ENCODE measurements at regions not wholly inside any gene's neighbourhood (a gene's known extent, or its start where the extent isn't known, plus 50 kb on each side); places are given as distances from the start of the nearest gene placed in this dataset.

DNA sequence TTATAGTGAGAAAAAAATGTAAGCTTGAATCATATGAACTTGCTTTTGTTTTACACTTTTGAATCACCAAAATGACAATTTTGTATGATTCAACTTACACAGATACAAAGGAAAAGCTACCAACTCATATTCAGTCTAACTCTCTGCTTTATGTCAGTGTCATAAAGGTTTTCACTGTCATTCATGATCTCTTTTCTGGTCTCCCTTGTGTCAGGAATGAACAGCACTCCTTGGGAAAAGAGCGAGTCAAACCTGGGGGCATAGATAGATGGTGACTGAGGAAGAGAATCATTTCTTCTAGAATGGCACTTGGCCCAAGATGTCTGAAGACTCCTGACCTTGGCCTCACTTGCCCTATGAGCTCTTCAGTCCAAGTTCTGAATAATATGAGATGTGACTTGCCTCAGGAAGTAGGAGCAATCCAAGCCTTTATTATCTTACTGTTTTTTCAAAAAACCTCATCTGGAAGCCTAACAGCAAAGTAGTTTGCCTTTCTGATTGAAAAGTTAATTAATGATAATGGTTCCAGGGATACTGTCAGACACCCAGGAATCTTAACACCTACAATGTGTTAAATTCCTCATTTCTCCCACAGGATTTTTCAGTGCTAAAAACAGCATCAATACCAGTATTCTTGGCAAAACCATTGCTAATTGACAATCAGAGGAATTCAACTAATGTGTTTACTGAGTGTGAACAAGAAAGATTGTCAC, 270.0 kb upstream of the HSF2 start:
- H3K18ac ChIP-seq (ENCODE audit: insufficient read length, low read depth, low read length): no peak overlapping the region
- no peaks in the 10 kb centered on the region for H3K23me2 ChIP-seq (ENCODE audit: insufficient read length, low read depth, low read length, poor library complexity, severe bottlenecking)
- DNase-seq: no peak
- no peak overlapping the region for H3K27ac ChIP-seq (ENCODE audit: insufficient read length, low read depth, low read length)
- H3K14ac ChIP-seq (ENCODE audit: insufficient read depth, low read length): no peak overlapping the region
- no peaks in the 10 kb centered on the region for H3K79me2 ChIP-seq (ENCODE audit: insufficient read depth, low read length)
- WGBS (ENCODE audit: extremely low coverage, insufficient read length, low lambda C conversion rate): no CpG with 5 or more reads among the region's 1 CpG
- no peaks in the 10 kb centered on the region for H3K9me3 ChIP-seq (ENCODE audit: control insufficient read depth, low read depth, low read length)
- H4K8ac ChIP-seq (replicated peaks; ENCODE audit: insufficient read length, low read depth, low read length): no peak overlapping the region
- no peaks in the 10 kb centered on the region for H4K20me1 ChIP-seq (ENCODE audit: control insufficient read depth, insufficient read depth, insufficient read length)
- no peaks in the 10 kb centered on the region for H3K4me1 Mint-ChIP-seq
- H2BK120ac ChIP-seq (ENCODE audit: low read depth, low read length, poor library complexity, severe bottlenecking): no peak overlapping the region
- H3K56ac ChIP-seq (ENCODE audit: insufficient read length, low read depth, low read length): no peak overlapping the region
- no peaks in the 10 kb centered on the region for H3K79me1 ChIP-seq (ENCODE audit: insufficient read depth, low read depth, low read length, poor library complexity, severe bottlenecking)
- no peak overlapping the region for H2BK5ac ChIP-seq (ENCODE audit: insufficient read length, low read length)
- H2BK15ac ChIP-seq (ENCODE audit: low read depth, low read length): no peak overlapping the region
- TF ChIP-seq, protein P1, sequence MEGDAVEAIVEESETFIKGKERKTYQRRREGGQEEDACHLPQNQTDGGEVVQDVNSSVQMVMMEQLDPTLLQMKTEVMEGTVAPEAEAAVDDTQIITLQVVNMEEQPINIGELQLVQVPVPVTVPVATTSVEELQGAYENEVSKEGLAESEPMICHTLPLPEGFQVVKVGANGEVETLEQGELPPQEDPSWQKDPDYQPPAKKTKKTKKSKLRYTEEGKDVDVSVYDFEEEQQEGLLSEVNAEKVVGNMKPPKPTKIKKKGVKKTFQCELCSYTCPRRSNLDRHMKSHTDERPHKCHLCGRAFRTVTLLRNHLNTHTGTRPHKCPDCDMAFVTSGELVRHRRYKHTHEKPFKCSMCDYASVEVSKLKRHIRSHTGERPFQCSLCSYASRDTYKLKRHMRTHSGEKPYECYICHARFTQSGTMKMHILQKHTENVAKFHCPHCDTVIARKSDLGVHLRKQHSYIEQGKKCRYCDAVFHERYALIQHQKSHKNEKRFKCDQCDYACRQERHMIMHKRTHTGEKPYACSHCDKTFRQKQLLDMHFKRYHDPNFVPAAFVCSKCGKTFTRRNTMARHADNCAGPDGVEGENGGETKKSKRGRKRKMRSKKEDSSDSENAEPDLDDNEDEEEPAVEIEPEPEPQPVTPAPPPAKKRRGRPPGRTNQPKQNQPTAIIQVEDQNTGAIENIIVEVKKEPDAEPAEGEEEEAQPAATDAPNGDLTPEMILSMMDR (conservative IDR thresholded peaks at IDR 0.05): no peak
- no peak overlapping the region for H2BK12ac ChIP-seq (ENCODE audit: insufficient read length, low read depth, low read length)
- no peak overlapping the region for H3K27ac Mint-ChIP-seq
- no peaks in the 10 kb centered on the region for H3K27me3 ChIP-seq (ENCODE audit: insufficient read depth, low read length)
- no peaks in the 10 kb centered on the region for H3K27me3 Mint-ChIP-seq (ENCODE audit: low read depth)
- H2AK5ac ChIP-seq (ENCODE audit: insufficient read length, low read length): no peak overlapping the region
- H3K36me3 Mint-ChIP-seq (ENCODE audit: insufficient read depth in 1 of 3, low read depth in 3 of 3): no peaks in the 10 kb centered on the region
- no peaks in the 10 kb centered on the region for H3K4me1 ChIP-seq (ENCODE audit: insufficient read depth, low read length)
- no peaks in the 10 kb centered on the region for H3K9me3 Mint-ChIP-seq
- no peak overlapping the region for H3T11ph ChIP-seq (ENCODE audit: low read length)
- H3K23ac ChIP-seq (ENCODE audit: insufficient read length, low read depth, low read length): no peak overlapping the region
- no peak overlapping the region for H2BK20ac ChIP-seq (ENCODE audit: low read depth, low read length, poor library complexity, severe bottlenecking)
- no peak overlapping the region for H3K4me3 Mint-ChIP-seq
- no peak overlapping the region for H3K4ac ChIP-seq (ENCODE audit: low read depth, low read length)
- no peak overlapping the region for H4K91ac ChIP-seq (ENCODE audit: insufficient read length, low read depth, low read length)
- H3K9ac ChIP-seq (ENCODE audit: extremely low read depth, insufficient read length, low read length): no peak overlapping the region
- H4K5ac ChIP-seq (ENCODE audit: insufficient read length, low read depth, low read length): no peak overlapping the region
- no peak overlapping the region for H3K4me2 ChIP-seq (ENCODE audit: insufficient read depth, insufficient read length, low read length)
- H2AFZ ChIP-seq (ENCODE audit: low read length): no peak overlapping the region

Data from H9 (cell line).